ENCODE measurements at regions not wholly inside any gene's neighbourhood (a gene's known extent, or its start where the extent isn't known, plus 50 kb on each side); places are given as distances from the start of the nearest gene placed in this dataset.

DNA sequence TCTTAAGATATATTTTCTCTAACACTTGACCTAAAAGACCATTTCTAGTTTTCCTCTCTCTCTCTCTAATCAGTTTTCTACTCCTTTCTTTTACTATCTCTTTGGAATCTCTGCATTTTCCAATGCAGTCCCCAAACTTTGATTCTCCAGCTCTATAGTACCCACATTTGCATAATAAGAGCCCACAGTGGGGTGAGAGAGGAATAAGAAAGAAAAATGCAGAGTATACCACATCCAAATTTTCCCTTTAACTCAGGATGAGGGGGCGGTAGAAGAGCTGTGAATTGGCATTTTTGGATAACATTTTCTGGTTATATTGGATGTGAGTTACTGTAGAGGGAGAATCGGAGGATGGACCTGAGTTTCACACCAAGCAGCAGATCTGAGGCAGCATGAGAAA, 74.4 kb upstream of the SOD3 start:
- POLR2A ChIA-PET (ENCODE audit: unreplicated experiment) = no interaction called here
- H2BK5ac ChIP-seq (ENCODE audit: low read depth, low read length, poor library complexity, severe bottlenecking) = no peak overlapping the region
- no peak overlapping the region for H4K91ac ChIP-seq (ENCODE audit: insufficient read depth, low read depth, low read length)
- no peaks in the 10 kb centered on the region for H3K79me1 ChIP-seq (ENCODE audit: low read depth in 1 of 2, low read length in 2 of 2)
- H3K4me1 ChIP-seq (ENCODE audit: control insufficient read depth, insufficient read depth, low read length) = no peaks in the 10 kb centered on the region
- H3K4me2 ChIP-seq (ENCODE audit: low read depth, low read length) = no peak overlapping the region
- ATAC-seq (ENCODE audit: low read depth) = no peak
- BruUV-seq (replicated peaks) = no TSS peak
- H2BK15ac ChIP-seq (ENCODE audit: low read depth, low read length) = no peak overlapping the region
- H3K23ac ChIP-seq (ENCODE audit: low read depth, low read length) = no peak overlapping the region
- no peak overlapping the region for H4K5ac ChIP-seq (ENCODE audit: low read depth, low read length)
- H3K9ac ChIP-seq (ENCODE audit: low read depth, low read length) = no peak overlapping the region
- no peak overlapping the region for H2BK20ac ChIP-seq (ENCODE audit: low read depth, low read length)
- H3K4me3 ChIP-seq (ENCODE audit: insufficient read depth, low read depth, low read length) = no peak overlapping the region
- no peak overlapping the region for H2BK120ac ChIP-seq (ENCODE audit: low read depth, low read length)
- H4K20me1 ChIP-seq (ENCODE audit: insufficient read depth, low read length) = no peaks in the 10 kb centered on the region
- dilution Hi-C loops (cut with HindIII; ENCODE audit: low sequenced_read_pairs, unreplicated experiment) = no loop called here
- in situ Hi-C loops (cut with MboI; ENCODE audit: low sequenced_read_pairs) = no loop called here
- H3K56ac ChIP-seq (ENCODE audit: extremely low read depth, insufficient read depth, low read length) = no peak overlapping the region
- no peak overlapping the region for H2AK5ac ChIP-seq (ENCODE audit: low read depth, low read length)
- TF ChIP-seq MAZ (IDR thresholded peaks at IDR 0.05; ENCODE audit: borderline replicate concordance, low read depth, low read length) = no peak
- TF ChIP-seq, protein P1, sequence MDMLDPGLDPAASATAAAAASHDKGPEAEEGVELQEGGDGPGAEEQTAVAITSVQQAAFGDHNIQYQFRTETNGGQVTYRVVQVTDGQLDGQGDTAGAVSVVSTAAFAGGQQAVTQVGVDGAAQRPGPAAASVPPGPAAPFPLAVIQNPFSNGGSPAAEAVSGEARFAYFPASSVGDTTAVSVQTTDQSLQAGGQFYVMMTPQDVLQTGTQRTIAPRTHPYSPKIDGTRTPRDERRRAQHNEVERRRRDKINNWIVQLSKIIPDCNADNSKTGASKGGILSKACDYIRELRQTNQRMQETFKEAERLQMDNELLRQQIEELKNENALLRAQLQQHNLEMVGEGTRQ (IDR thresholded peaks at IDR 0.05; ENCODE audit: low read depth, low read length) = no peak
- TF ChIP-seq, protein P2, sequence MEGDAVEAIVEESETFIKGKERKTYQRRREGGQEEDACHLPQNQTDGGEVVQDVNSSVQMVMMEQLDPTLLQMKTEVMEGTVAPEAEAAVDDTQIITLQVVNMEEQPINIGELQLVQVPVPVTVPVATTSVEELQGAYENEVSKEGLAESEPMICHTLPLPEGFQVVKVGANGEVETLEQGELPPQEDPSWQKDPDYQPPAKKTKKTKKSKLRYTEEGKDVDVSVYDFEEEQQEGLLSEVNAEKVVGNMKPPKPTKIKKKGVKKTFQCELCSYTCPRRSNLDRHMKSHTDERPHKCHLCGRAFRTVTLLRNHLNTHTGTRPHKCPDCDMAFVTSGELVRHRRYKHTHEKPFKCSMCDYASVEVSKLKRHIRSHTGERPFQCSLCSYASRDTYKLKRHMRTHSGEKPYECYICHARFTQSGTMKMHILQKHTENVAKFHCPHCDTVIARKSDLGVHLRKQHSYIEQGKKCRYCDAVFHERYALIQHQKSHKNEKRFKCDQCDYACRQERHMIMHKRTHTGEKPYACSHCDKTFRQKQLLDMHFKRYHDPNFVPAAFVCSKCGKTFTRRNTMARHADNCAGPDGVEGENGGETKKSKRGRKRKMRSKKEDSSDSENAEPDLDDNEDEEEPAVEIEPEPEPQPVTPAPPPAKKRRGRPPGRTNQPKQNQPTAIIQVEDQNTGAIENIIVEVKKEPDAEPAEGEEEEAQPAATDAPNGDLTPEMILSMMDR (conservative IDR thresholded peaks at IDR 0.05; ENCODE audit: low read depth, low read length) = no peak
- TF ChIP-seq CHD1 (IDR thresholded peaks at IDR 0.05; ENCODE audit: low read depth, low read length) = no peak
- no peak for TF ChIP-seq POLR2A (IDR thresholded peaks at IDR 0.05; ENCODE audit: low read depth, low read length)
- TF ChIP-seq CEBPB (IDR thresholded peaks at IDR 0.05; ENCODE audit: low read depth, low read length) = no peak
- no peak for TF ChIP-seq RAD21 (IDR thresholded peaks at IDR 0.05; ENCODE audit: low read length)
- no peak for TF ChIP-seq NFE2L2 (IDR thresholded peaks at IDR 0.05; ENCODE audit: low read depth, low read length)
- no peak for TF ChIP-seq BHLHE40 (IDR thresholded peaks at IDR 0.05; ENCODE audit: low read depth, low read length)
- no peak for TF ChIP-seq FOS (IDR thresholded peaks at IDR 0.05; ENCODE audit: low read depth, low read length)
- TF ChIP-seq RCOR1 (IDR thresholded peaks at IDR 0.05; ENCODE audit: insufficient replicate concordance, low read length) = no peak
- TF ChIP-seq MXI1 (IDR thresholded peaks at IDR 0.05; ENCODE audit: borderline replicate concordance, low read depth, low read length) = no peak
- TF ChIP-seq SMC3 (IDR thresholded peaks at IDR 0.05; ENCODE audit: low read depth, low read length) = no peak
- TF ChIP-seq MAFK (IDR thresholded peaks at IDR 0.05; ENCODE audit: low read depth, low read length) = no peak
- TF ChIP-seq, protein P3, sequence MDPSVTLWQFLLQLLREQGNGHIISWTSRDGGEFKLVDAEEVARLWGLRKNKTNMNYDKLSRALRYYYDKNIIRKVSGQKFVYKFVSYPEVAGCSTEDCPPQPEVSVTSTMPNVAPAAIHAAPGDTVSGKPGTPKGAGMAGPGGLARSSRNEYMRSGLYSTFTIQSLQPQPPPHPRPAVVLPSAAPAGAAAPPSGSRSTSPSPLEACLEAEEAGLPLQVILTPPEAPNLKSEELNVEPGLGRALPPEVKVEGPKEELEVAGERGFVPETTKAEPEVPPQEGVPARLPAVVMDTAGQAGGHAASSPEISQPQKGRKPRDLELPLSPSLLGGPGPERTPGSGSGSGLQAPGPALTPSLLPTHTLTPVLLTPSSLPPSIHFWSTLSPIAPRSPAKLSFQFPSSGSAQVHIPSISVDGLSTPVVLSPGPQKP (IDR thresholded peaks at IDR 0.05; ENCODE audit: borderline replicate concordance, low read depth, low read length) = no peak
- TF ChIP-seq RFX5 (IDR thresholded peaks at IDR 0.05; ENCODE audit: low read depth, low read length) = no peak
- no peak overlapping the region for H2AK9ac ChIP-seq (replicated peaks; ENCODE audit: low read depth, low read length, poor library complexity)
- H2AFZ ChIP-seq (replicated peaks; ENCODE audit: low read length, poor library complexity) = no peak overlapping the region
- H4K8ac ChIP-seq (ENCODE audit: low read depth in 2 of 2, low read length in 2 of 2) = no peak overlapping the region
- no peaks in the 10 kb centered on the region for H3K36me3 ChIP-seq (ENCODE audit: control insufficient read depth, insufficient read depth, low read length)
- intact Hi-C loops (cut with micrococcal nuclease) = loop anchor here (10.0 kb wide), 1 partner anchor 56 kb away; no protein-coding TSS in a partner anchor
- H3K27me3 ChIP-seq (ENCODE audit: control insufficient read depth, insufficient read depth, low read length) = peaks cover 4% of the 10 kb centered on the region
- H3K9me3 ChIP-seq (ENCODE audit: control insufficient read depth, insufficient read depth, low read length) = 0 out of 2 replicates have a peak, but pooled peaks cover under 1% of the 10 kb centered on the region
- WGBS, 2 experiments (ENCODE audit: extremely low coverage in 2 of 2, insufficient read length in 1 of 2) = no CpG with 5 or more reads among the region's 2 CpGs
- H3K27ac ChIP-seq (ENCODE audit: insufficient read depth, low read length) = no peak overlapping the region
- CTCF ChIA-PET = no interaction called here
- H3K4ac ChIP-seq (ENCODE audit: low read depth, low read length) = no peak overlapping the region
- no peak overlapping the region for H3K14ac ChIP-seq (replicated peaks; ENCODE audit: low read depth, low read length)
- no peaks in the 10 kb centered on the region for H3K9me1 ChIP-seq (ENCODE audit: insufficient read depth, low read length)
- H3K18ac ChIP-seq (ENCODE audit: low read depth, low read length) = no peak overlapping the region
- DNase-seq = no peak

All from IMR-90 (cell line).